ENCODE measurements at regions not wholly inside any gene's neighbourhood (a gene's known extent, or its start where the extent isn't known, plus 50 kb on each side); places are given as distances from the start of the nearest gene placed in this dataset.

DNA sequence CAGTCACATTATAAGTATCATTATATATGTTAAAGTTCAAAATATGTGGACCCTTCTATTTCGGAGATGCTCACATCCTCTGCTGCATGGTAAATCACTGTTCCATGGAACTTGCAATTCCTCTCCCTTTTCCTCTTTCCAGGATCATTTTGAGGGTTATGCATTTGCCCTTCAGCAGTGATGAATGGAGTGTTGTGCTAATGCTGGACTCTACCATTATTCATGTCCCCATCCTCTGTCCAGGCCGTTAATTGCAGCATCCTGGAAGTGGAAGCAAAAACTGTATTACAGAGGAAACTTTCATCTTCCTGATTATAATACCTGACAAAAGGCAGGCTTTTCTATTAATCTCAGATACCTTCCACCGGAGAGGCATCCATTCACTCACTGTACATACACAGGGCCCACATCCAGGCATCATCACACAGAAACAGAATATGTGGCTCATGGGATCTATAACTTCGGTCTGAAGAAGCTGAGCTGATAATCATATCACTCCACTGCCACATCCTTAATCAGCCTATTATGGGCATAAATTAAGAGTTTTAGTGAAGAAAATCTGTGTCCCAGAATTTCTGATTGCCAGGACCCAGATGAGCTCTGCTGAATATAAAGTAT is 65.0 kb upstream of the ACO1 start:
- DNase-seq (ENCODE audit: low spot score in 2 of 2): no peak
- no peaks in the 10 kb centered on the region for H3K36me3 ChIP-seq (replicated peaks)
- no peaks in the 10 kb centered on the region for H3K4me1 ChIP-seq
- H3K9me3 ChIP-seq: no peaks in the 10 kb centered on the region
- no peaks in the 10 kb centered on the region for H3K27me3 ChIP-seq (ENCODE audit: low read depth)
- H3K4me3 ChIP-seq: no peak overlapping the region
- in situ Hi-C loops (cut with MboI; ENCODE audit: low sequenced_read_pairs): no loop called here

GRCh38 chr9:32322622-32323021 is 61.8 kb upstream of the ACO1 start:
- Histone ChIP-seq H3K4me3 (no peak overlapping the region), H3K36me3 (replicated peaks) (no peaks in the 10 kb centered on the region)
- in situ Hi-C loops (cut with MboI; ENCODE audit: low sequenced_read_pairs): no loop called here

GRCh38 chr9:32326146-32326545 is 58.3 kb upstream of the ACO1 start:
- DNase-seq (ENCODE audit: low spot score in 2 of 2): no peak
- Histone ChIP-seq H3K9me3 (no peaks in the 10 kb centered on the region), H3K4me3 (no peak overlapping the region), H3K36me3 (replicated peaks) (no peaks in the 10 kb centered on the region), H3K27me3 (ENCODE audit: low read depth) (no peaks in the 10 kb centered on the region), H3K4me1 (no peaks in the 10 kb centered on the region)
- in situ Hi-C loops (cut with MboI; ENCODE audit: low sequenced_read_pairs): no loop called here

More at GRCh38 chr9:32322622-32323021, 61.8 kb upstream of the ACO1 start:
- DNase-seq (ENCODE audit: low spot score in 2 of 2): no peak
- Histone ChIP-seq H3K9me3 (no peaks in the 10 kb centered on the region), H3K27me3 (ENCODE audit: low read depth) (no peaks in the 10 kb centered on the region), H3K4me1 (no peaks in the 10 kb centered on the region)

GRCh38 chr9:32331240-32331639 is 53.2 kb upstream of the ACO1 start:
- in situ Hi-C loops (cut with MboI; ENCODE audit: low sequenced_read_pairs): no loop called here
- Histone ChIP-seq H3K27me3 (ENCODE audit: low read depth) (no peaks in the 10 kb centered on the region), H3K9me3 (no peaks in the 10 kb centered on the region), H3K4me3 (no peak overlapping the region), H3K36me3 (replicated peaks) (no peaks in the 10 kb centered on the region), H3K4me1 (no peaks in the 10 kb centered on the region)
- no peak for DNase-seq (ENCODE audit: low spot score in 2 of 2)

DNA sequence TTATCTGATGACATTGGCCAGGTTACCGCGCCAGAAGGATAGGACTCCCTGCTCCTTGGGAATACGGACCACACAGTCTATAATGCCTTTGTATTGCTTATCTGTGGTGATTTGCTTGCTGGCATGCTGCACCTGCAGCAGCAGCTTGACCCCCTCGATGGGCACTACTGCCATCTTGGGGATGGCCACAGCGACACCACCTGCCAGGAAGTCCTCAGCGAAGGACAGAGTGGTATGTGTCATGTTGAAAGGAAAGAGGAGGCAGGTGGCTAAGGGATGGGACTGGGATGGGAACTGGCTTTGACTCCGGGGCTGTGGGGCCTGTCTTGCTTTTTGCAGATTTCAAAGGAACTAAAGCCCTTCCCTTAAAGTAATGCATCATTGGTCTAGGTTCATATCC is 50.3 kb upstream of the ACO1 start:
- Histone ChIP-seq H3K27me3 (ENCODE audit: low read depth) (no peaks in the 10 kb centered on the region), H3K9me3 (no peaks in the 10 kb centered on the region), H3K36me3 (replicated peaks) (no peaks in the 10 kb centered on the region), H3K4me1 (no peaks in the 10 kb centered on the region), H3K4me3 (no peak overlapping the region)
- in situ Hi-C loops (cut with MboI; ENCODE audit: low sequenced_read_pairs): no loop called here
- DNase-seq (ENCODE audit: low spot score in 2 of 2): no peak

All from HAP-1 (cell line).